ENCODE measurements at regions not wholly inside any gene's neighbourhood (a gene's known extent, or its start where the extent isn't known, plus 50 kb on each side); places are given as distances from the start of the nearest gene placed in this dataset.

DNA sequence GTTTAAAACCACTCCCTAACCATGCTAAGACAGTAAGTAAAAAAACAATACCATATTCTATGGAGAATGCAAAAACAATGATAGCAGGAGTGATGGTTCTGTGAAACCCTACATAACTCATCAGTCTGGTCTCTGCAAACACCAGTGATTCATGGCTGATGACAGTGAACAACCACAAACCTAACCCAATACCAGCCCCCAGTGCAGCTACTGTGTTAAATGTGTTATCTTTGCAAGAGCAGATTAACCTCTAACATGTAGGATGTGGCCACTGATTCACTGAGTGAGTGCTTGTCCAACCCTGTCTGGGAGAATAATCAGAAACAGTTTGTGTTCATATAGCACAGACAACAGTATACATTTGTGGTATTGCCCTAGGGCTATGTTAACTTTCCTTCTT lies 100.2 kb upstream of the COG2 start:
- TF ChIP-seq, protein P1, sequence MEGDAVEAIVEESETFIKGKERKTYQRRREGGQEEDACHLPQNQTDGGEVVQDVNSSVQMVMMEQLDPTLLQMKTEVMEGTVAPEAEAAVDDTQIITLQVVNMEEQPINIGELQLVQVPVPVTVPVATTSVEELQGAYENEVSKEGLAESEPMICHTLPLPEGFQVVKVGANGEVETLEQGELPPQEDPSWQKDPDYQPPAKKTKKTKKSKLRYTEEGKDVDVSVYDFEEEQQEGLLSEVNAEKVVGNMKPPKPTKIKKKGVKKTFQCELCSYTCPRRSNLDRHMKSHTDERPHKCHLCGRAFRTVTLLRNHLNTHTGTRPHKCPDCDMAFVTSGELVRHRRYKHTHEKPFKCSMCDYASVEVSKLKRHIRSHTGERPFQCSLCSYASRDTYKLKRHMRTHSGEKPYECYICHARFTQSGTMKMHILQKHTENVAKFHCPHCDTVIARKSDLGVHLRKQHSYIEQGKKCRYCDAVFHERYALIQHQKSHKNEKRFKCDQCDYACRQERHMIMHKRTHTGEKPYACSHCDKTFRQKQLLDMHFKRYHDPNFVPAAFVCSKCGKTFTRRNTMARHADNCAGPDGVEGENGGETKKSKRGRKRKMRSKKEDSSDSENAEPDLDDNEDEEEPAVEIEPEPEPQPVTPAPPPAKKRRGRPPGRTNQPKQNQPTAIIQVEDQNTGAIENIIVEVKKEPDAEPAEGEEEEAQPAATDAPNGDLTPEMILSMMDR (IDR thresholded peaks at IDR 0.05; ENCODE audit: low read depth, low read length) = no peak
- TF ChIP-seq EZH2phosphoT487 (IDR thresholded peaks at IDR 0.05; ENCODE audit: low read depth) = no peak

All from OCI-LY3 (cell line).